HT1080 (cell line): ENCODE measurements at regions not wholly inside any gene's neighbourhood (a gene's known extent, or its start where the extent isn't known, plus 50 kb on each side); places are given as distances from the start of the nearest gene placed in this dataset.

Experiments
- DNase-seq: peaks from one replicate; pipeline ENCODE4 v3.0.0-alpha.2; 2015; ENCODE audit warnings: low read depth

GRCh38 chr2:5449867-5450266, 242.3 kb upstream of the SOX11 start:
- DNase-seq = no peak

DNA sequence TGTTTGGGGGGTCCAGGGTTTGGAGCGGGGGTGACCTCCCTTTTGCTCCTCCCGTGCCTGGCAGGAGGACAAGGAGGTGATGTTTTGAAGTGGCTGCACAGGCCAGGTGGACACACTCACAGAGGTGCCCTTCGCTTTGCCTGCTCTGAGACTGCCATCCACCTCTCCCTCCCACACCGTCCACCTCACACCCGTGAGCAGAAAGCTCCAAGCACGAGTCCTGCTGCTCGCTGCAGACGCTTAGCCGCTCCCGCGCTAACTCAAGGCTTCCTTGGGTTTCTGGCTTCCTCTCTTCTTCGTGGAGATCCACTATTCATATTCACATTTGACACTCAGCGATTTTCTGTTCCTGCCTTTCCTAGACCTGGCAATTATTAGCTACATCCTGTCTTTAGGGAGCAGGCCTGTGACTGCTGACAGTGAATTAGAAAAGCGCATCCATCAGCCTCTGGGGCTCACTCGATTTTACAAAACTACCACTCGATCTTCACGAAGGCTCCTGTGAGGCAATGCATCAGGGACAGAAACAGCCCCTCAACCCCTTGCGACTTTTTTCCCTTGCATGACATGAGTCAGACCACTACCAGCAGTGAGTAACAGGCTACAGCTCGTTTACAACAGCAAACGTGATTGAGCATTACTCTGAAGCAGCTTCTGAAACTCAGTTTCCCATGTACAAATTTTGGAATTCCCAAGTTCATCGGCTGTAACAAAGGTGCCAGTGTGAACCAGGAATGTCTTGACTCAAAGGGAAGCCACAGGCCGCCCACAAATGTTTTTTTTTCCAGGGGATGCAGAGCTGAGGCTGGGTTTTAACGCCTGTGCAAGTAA, 238.7 kb upstream of the SOX11 start:
- DNase-seq = peak; percentile 89

DNA sequence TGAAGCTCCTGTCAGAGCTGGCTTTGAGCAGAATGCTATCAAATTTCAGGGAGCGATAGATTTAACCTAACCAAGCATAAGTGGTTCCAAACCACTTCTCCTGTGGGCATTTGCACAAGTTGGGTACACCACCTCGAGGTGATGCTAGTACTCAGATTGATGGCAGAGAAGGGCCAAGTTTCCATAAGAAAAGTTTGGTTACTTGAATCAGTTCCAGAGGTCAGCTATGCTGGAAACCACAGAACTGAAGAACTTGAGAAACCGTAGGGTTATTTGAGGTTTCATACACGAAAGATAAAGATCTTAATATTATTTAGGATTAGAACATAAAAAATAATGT, 238.2 kb upstream of the SOX11 start:
- no peak for DNase-seq

DNA sequence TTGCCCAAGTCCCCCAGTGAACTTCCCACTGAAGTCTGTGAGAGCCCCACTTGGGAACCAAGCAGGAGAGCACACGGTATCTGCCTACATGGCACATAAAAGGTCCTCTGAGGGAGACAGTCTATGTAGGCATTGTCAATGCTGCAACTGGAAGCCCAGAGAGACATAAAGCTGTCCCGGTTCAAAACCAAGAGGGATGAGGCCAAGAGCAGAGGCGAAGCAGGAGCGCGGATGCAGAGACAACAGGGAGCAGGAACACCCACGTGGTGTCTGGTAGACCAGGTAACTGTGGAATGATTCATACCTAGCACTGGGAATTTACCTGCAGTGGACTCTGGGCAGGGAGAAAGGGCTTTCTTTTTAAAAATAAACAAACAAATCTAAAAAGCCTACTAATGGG, 233.1 kb upstream of the SOX11 start:
- no peak for DNase-seq

DNA sequence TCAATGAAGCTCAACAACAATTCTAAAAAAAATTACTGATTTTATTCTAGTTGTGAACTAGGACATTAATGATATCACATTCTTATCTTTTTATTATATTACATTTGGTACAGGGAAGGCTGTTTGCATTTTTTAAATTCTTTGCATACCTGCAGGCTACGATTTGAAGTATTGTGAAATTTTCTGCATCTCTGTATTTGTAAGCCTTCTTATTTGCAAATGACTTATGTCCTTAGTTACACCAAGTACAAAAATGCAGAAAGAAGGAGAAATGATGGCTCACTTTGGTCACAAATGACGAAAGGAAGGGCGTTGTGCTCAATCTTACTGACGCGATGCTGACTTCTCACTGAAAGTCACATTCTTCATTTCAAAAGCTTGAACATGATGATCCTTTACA, 227.5 kb upstream of the SOX11 start:
- no peak for DNase-seq

- no peak for DNase-seq
Observed at GRCh38 chr2:5465859-5466258, 226.3 kb upstream of the SOX11 start.

DNA sequence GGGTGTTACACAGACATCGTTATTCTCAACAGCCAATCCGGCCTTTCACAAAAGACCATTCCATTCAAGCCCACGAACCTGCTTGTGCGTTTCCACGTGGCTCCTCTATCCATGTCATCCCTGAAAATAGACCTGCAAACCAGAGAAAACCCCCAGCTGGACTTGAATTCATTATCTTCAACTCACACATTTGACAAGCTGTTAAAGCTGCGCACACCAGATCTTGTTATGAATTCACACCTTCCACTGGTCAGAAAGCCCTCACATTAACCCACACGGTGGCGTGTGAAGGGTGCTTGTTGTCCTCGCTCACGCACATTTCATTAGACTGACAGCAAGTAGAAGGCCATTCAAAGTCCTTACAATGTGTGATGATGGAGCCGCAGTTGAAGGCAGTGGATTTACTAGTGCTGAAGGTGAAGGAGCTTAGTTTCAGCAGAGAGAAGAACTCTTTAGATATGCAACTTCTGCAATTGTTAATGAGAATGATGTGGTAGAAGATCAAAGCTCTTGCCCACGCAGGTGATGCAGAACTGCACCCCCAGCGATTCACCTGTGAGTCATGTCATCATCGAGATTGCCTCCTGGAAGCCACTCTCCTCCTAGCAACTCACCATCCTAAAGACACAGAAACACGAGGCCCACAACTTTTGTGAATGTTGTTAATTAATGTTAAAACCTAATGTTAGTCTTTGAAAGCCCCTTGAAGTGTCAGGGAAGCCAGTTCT, 224.8 kb upstream of the SOX11 start:
- no peak for DNase-seq

DNA sequence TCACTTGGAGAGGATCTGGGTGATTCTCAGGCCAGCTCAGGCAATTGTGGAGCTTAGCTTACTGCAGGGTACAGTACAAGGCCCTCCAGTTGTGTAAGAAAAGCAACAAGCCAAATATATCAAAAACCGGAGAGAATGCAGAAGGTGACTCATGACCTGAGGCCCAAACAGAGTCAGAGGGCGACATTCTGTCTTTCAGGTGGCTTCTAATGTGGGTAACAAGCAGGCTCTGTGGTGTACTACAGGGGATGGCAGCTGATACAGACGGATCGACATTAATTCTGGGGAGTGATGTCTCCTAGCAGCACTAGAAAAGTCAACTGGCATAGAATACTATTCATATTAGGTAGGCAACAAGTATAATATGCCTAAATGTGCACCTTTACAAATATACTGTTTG, 219.5 kb upstream of the SOX11 start:
- no peak for DNase-seq

DNA sequence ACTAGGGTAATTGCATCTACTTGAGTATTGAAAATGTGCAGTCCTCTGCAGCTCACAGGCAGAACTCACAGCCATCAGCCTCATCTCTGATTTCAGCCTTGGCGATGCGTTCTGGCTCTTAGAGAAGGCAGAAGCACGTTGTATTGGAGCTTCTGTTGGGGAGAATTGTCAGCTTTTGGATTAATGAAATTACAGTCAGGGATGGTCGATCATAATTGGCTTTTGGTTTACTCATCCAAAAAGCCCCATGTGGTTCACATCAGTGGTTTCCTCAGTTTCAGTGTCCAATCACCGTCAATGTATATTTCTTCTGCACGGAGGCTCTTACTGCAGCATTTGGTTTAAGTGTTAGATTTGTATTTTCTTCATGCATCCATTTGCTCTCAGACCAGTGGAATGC, 218.5 kb upstream of the SOX11 start:
- DNase-seq = no peak

- DNase-seq = no peak
Observed at GRCh38 chr2:5474716-5475115, 217.5 kb upstream of the SOX11 start.

DNA sequence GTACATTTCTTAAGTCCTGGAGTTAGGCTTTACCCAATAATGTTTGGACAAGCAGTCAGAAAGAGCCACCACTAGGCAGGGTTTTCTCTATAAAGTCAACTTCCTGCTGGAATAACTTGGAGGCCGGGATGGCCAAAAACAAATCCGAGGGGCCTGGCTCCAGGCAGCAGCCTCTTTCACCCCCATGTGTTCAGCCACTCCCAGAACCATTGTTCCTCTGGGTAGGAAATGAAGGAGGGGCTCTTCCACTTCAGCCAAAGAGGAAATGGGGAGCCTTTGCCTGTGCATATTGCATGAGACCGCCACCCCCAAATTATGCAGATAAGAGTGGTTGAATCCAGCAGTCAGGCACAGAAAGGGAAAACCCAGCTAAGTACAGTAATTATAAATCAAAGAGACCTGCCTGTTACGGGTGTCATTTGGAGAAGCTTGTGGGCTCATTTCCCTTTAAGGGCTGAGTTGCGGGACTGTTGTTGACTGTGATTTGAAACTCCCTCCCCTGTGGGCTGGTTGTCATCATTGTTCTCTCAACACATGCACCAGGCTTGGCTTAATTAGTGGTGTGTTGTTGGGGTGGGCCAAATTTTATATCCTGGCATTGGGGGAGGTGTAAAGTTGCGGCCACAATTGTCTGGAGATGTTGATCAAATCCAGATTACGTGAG, 212.8 kb upstream of the SOX11 start:
- no peak for DNase-seq

GRCh38 chr2:5482929-5483331, 209.3 kb upstream of the SOX11 start:
- peak; percentile 11 for DNase-seq

GRCh38 chr2:5484868-5485267, 207.3 kb upstream of the SOX11 start:
- DNase-seq = no peak

GRCh38 chr2:5491523-5491922, 200.7 kb upstream of the SOX11 start:
- no peak for DNase-seq

DNA sequence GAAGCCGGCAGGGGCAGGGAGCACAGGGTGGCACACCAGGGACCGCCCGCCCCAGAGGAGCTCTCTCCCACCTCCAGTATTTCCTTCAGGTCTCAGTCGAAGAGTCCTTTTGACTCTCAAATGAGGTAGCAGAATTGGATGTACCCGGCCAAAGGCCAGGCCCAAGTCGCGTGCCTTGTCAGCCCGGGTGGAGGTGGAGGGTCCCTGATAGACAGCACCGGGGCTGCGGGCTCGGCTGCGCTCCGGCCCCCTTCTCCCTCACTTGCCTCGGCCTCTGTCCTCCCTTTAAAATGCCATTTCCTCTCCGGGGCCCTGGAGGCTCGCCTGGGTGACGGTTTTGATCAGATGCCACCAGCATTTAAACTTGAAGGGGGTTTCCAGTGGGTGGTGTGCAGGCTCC, 198.9 kb upstream of the SOX11 start:
- DNase-seq = no peak

GRCh38 chr2:5494212-5494611, 198.0 kb upstream of the SOX11 start:
- DNase-seq = no peak

DNA sequence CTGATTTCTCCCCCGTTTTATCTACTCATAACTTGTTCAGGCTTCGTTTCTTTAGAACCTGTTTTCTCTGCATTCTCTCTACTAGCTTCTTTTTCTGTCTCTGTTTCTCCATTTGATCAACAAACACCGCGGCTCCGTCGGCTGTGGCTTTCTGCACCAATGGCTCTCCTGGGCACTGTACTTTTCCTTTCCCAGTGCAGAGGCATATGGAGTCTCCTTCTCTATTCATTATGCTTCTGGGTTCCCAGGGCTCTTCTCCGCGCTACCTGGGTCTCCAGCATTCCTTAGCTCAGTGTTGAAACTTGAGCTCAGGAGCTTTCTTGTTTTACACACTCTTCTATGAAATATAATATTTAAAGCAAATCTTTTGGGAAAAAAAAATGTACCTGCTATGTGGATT, 196.6 kb upstream of the SOX11 start:
- no peak for DNase-seq

DNA sequence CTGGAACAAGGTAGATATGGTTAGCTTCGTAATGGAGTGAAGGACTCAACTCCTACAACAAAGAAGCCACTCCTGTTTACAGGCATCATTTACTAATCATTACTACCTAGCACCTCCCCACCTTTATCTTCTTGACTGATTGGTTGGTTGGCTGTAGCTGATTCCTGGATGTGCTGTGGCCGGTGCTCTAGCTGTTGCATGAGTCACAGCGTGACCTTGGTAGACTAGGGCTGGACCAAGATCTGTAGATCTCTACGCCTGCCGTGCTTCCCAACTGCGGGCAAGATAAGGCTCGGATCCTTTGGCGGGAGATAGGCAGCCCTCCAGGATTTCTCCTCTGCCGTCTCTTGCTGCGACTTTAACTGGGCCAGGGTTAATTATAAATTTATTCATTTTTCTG, 194.3 kb upstream of the SOX11 start:
- no peak for DNase-seq

GRCh38 chr2:5501807-5502206, 190.4 kb upstream of the SOX11 start:
- no peak for DNase-seq

- DNase-seq = no peak
Observed at GRCh38 chr2:5502385-5502784, 189.8 kb upstream of the SOX11 start.

GRCh38 chr2:5504756-5505155, 187.4 kb upstream of the SOX11 start:
- peak; percentile 66 for DNase-seq

DNA sequence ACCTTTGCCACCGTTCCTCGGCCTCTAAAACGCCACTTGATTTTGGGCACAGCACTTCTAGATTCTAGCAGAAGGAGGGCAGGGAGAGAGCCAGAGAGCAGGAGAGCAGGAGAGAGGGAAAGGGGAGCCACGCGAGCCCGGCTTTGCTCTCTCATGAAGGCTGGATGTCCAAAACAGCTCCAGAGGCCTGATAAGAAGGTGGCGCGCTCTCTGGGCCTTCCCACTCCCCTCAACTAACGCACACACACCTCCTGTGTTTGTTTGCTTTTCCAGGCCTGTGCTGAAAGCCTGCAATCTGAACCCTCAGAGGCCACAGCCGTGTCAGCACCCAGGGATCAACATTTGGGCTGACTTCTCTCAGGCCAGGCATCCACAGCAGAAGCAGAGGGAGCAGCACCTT, 184.8 kb upstream of the SOX11 start:
- DNase-seq = no peak

GRCh38 chr2:5509362-5509761, 182.8 kb upstream of the SOX11 start:
- no peak for DNase-seq
